NCI-H2029 treated with DMSO at 0.1 percent for 48 hours (cell line): ENCODE measurements at regions not wholly inside any gene's neighbourhood (a gene's known extent, or its start where the extent isn't known, plus 50 kb on each side); places are given as distances from the start of the nearest gene placed in this dataset.

ENCODE experiments used
- DNase-seq: peaks from one replicate; lab custom pipeline; 2025; lab: John Stamatoyannopoulos, UW

DNA sequence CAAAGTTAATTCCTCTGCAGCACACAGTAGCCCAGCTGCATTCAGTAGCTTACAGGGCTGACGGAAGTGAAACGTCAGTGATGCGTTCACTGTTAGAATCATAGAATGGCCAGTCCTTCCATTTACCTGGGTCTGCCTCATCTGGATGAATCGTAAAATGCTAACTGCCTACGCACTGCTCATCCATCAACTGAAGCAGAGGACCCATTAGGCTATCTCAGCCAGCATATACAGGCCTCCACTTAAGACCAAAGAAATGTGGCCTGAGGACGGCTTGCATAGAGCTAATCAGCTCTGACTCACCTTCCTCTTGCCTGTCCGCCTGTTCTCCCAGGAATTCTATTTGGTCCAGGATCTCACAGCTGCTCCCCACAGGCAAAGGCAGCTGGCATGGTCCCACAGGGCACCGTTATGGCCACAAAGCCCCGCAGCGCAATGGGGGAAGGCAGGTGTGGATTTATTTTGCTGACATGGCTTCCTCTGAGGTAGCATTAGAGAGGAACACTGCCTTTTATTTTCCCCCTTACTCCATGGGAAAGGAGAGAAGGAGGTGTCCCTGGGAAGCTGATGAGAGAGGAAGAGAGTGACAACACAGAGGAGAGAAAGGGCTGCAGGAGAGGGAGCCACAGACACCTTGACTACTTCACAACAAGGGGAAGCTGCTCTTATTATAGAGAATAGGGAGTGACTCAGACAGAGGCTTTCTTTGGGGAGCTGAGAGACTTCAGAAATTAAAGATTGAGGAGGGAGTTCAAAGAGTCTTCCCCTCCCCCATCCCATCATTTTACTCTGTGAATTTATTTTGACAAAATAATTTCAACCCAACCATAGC lies 177.6 kb downstream of the HHIPL2 start:
- DNase-seq: no peak

DNA sequence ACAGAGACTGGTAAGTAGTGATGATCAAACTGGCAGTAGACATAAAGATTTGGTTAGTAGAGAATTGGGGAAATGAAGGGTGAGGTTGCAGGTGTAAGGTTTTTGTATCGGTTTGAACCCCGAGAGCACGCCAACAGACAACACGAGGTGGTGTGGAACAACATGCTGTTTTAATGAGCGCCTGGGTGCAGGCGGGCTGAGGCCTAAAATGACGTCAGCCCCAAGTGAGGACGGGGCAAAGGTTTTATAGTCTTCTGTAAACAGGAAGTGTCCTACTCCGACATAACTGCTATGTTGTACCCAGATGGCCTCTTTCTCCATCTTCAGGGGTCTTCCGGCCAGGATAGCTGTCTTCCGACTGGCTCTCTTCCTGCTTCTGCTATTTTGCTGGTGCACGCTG lies 178.8 kb downstream of the HHIPL2 start:
- DNase-seq: no peak

DNA sequence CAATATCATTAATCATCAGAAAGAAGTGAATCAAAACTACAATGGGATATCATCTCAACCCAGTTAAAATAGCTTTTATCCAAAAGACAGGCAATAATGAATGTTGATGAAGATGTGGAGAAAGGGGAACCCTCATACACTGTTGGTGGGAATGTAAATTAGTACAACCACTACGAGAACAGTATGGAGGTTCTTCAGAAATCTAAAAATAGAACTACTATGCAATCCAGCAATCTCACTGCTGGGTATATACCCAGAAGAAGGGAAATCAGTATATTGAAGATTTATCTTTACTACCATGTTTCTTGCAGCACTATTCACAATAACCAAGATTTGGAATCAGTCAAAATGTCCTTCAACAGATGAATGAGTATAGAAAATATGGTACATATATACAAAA lies 189.8 kb downstream of the HHIPL2 start:
- DNase-seq: no peak

DNA sequence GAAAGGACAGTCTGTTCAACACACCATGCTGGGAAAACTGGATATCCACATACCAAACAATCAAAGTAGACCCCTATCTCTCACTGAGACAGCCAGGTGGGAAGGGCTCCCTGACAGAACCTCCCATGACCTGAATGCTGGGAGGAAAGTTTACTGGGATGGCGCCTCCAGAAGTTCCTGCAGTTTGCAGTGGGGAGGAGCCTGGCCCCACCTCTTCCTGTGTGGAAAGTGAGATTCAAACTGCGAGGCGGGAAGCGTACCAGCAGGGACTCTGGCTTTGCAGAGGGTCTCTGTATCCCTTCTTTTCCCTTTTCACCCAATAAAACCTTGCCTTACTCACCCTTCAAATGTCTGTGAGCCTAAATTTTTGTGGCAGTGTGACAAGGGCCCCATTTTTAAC lies 190.7 kb downstream of the HHIPL2 start:
- DNase-seq: no peak

DNA sequence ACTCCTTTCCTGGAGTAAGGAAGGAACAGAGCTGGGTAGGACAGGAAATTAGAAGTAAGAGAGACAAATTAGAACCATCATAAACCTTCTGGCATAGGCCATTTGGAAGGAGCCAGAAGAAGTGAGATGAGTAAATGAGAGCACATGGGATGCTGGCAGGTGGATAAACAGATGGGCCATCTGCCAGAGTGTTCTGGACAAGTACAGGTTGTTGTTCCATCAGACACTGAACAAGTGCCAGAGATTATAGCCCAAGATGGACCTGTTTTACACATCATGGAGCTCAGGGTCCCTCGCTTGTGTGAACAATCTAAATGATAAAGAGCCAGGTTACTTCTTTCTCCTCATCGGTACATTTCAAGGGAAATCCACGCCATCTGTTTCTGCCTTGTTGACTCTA lies 200.3 kb downstream of the HHIPL2 start:
- no peak for DNase-seq

DNA sequence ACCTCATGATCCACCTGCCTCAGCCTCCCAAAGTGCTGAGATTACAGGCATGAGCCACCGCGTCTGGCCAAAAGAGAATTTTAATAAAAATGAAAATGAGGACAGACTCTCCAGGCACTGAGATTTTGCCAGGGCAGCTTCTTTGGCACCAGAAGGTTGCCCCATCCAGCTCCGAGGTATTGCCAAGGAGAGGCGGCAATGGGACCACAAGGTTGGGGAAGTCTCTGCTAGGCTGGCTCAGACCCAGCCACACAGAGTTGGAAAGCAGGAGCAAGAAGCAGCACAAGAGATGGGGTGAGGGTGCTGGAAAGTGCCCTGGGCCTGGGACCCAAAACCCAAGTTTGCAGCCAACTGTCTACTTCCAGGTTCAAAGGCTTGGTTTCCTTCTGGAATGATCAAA lies 200.9 kb downstream of the HHIPL2 start:
- DNase-seq: no peak

DNA sequence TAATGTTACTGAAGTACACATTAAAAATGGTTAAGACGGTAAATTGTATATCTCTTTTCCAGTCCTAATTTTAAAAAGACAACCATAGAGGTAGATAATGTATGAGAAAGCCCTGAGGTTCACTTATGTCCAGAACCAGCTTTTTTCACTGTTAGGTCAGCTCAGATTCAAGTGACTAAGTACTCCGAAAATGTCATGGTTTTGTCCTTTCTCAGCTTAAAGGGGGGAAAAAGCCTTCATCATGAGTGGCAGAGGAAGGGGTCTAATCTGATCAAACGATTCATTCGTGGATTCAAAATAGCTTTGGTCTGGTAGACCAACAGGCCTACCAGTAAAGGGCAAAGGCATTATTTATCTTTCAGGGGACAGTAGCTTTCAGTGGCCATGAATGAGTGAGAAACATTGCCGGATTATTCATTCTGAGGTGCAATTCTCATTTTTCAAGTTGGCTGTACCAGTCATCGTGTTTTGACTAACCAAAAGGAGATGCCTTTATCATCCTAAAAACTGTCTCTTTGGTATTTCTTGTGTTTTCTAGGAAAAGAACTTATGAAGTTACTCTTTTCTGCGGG lies 208.4 kb downstream of the HHIPL2 start:
- no peak for DNase-seq

DNA sequence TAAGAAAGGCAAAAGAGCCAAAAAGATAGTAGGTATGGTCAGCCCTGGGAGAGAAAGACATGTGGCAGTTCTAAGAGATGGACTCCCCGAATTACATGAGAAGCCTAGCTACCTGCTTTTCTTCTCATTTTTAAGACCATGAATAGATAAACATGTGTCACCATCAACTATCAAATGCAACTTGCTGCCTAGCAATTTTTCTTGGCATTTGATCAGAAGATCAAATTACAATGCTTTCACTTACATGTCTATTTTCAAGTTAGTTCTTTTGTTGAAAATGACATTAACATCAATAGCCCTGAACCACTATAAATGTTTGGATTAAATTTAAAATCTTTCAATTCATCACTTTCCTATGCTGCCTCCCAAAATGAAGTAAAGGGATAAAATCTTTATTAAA lies 212.3 kb downstream of the HHIPL2 start:
- no peak for DNase-seq

DNA sequence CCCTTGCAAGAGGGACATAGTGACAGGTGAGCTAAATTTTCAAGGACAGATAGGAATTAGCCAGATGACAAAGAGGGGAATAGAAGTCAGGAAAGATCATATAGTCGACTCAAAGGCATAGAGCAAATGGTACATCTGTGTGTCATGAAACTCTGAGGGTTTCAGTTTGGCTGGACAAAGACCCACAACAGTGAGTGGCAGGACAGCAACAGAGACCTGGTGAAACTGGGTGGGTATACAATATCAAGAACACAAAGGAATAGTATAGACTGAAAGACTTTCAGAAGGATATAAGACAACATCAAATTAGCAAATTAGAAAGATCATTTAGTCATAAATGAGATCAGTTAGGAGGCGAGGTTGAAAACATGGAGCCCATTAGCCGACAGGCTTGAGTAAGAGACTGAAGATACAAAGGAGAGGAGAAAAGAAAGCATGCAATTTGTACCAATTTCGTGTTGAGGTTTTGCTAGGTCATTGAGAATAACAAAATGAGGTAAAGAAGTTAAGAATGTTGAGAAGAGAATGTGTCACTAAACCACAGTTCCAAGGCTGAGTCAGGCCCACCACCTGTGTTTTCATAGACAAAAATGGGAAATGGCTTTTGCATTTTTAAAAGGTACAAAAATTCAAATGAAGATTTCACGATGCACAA lies 213.8 kb downstream of the HHIPL2 start:
- DNase-seq: no peak

DNA sequence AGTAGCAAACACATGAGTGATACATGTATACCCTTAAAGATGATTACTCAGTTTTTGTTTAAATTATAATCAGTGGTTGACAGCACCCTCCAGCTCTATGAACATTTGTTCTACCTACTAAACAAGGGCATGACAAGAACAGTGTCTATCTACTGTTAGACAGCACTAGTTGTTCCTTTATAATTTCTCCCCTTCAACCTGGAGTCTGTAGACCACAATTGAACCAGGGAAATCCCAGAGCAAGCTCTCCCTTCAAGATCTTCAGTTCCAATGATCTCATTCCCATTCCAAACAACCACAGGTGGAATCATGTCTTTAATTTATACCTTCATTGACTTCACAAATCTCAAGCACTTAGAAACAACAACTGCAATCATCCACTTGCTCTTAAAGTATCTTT lies 216.1 kb downstream of the HHIPL2 start:
- DNase-seq: no peak

DNA sequence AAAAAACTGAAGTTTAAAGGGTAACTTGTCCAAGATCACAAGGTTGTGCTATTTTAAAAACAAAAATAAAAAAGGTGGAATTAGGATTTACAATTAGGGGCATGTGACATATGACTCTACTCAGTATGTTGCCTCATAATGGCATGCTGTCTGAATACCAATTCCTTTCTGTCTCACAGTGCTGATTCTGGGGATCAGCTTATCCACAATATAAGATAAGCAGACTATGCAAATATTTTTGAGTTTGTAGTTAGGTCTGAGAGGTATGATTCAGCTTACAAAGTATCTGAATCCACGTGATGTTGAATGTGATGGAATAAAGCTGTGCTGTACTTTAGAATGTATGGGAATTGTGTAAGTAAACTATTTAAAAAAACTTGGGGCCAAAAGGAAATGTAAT lies 216.6 kb downstream of the HHIPL2 start:
- no peak for DNase-seq

DNA sequence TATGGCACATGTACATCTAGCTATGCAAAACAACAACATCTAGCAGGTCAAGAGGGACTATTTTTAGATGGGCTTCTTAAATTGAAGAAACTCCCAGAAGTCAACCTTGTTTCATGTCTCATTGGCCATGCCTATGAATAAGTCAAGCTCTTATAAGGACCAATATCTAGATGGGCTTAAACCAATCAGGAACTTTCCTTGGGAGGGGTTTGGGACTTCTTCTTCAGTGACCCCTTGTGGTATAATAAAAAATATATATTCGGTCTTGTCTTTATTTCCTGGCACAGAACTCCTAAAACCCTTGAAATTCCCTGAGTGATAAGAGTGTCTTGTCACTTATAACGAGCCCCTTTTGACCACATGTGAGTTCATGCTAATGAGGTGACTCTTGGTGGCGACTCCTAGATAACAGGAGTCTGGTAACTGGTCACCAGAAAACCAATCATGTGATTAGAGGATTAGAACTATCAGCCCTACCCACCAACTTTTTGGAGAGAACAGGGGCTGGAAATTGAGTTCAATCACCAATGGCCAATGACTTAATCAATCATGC lies 218.3 kb downstream of the HHIPL2 start:
- no peak for DNase-seq

DNA sequence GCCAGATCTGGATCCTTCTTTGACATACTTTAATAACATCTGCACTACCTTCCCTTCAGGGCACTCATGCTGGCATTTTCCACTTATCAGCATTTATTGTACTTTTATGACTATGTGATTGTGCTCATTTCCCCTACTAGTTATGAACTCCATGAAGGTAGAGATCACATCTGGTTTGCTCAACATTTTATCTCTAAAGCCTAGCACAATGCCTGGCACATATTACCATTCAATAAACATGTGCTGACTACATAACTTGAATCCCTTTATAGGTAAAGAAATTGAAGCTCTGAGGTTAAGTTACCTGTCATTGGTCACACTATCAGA lies 221.2 kb downstream of the HHIPL2 start:
- DNase-seq: no peak

DNA sequence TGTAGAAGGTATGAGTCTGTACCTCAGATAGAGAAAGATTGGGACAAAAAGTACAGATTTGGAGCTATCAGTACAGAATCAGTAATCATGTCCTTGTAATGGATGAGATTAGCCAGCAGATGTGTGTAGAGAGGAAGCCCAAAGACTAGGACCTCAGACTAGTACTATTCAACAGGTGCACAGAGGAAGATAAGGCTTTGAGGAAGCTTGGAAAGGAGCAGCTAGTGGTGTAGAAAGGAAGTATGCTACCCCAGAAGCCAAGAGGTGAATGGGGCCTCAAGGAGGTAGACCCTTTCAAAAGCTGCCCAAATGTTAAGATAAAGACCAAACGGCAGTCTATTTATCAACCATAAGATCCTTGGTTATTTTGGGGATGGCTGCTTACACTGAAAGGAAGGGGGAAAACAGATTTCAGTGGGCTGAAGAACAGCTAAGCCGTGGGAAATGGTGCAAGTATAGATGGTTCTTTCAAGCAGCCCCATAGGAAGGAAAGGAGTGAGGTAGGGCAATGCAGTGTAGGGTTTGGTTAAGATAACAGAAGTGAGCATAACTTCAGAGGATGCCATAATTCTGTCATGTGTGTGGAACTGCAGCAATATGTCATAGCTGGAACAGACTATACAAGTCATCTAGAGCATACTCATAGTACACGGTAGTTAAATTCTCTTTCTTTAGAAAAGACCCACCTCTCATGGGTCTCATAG lies 221.7 kb downstream of the HHIPL2 start:
- no peak for DNase-seq

DNA sequence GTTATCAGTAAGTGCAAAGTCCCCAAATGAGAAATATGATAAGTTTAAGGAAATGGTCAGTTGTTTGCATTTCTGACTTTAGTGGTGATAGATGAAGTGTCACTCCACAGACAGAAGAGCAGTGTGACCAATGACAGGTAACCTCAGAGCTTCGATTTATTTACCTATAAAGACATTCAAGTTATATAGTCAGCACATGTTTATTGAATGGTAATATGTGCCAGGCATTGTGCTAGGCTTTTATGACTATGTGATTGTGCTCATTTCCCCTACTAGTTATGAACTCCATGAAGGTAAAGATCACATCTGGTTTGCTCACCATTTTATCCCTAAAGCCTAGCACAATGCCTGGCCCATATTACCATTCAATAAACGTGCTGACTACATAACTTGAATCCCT lies 222.4 kb downstream of the HHIPL2 start:
- no peak for DNase-seq

DNA sequence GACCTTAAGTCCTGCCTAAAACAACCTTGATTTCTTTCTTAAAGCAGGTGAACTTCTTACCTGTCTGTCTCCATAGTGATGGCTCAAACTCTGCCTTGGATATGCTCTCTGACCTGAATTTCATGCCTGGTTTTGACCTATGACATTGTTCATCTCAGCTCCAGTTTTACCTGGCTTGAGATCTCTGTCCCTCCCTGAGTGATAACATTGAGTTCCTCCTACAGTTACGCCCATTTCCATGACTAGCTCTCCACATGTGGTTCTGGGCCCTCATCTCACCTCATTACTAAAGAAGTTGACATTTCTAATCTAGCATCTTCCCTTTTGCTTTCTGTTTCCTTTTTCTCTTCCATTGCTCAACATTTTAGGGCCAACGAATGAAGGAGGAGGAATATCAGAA lies 233.1 kb downstream of the HHIPL2 start:
- DNase-seq: no peak

DNA sequence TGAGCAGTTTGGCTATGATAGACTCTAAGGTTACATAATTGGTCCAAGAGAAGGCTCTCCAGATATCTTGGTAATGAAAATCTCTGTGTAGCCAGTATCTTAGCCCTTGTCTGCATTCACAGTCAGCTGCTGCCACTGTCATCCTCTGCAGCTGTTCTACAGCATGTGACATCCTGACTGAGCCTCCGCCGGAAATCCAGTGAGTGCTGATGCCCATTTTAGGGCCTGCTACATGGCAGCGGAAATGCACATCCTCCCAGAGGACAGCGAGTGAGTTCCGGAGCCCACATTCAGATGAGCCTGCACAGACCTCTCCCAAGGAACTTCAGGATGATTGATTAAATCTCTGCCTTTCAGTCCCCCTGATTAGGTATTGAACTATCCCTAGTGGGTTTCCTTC lies 237.1 kb downstream of the HHIPL2 start:
- no peak for DNase-seq

DNA sequence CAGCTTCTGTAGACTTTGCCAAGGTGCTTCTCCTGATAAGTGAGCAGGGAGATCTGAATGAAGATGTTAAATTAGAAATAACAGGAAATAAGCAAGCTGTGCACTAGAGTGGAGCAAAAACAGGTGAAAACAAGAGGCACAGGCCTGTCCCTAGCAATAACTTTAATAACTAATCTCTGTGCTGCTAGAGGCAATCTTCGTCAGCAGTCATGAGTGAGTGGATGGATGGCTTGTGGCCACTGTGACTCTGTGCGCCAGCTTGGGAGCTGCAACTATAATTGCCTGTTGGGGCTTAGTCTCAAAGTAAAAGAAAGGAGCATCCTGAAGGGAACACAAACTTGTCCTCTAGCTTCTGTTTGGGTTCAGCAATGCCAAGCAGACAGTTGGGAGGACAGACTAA lies 240.3 kb downstream of the HHIPL2 start:
- no peak for DNase-seq

DNA sequence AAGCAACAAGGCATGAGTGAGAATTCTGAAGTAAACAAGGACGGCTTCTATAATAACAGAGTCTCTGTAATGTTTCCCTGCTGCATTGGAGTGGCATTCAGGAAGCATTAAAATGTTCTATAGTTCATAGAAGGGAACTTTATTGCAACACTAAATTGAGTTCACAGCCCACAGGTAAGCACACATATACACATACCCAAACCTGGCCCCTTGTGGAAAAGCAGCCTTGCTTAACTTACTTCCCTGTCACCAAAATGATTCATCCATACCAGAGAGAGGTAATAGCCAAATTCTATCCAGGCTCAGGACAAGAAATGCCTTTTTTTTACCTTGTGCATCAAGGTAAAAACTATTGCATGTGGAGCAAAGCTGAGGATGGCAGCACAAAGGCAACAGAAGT lies 241.4 kb downstream of the HHIPL2 start:
- no peak for DNase-seq

DNA sequence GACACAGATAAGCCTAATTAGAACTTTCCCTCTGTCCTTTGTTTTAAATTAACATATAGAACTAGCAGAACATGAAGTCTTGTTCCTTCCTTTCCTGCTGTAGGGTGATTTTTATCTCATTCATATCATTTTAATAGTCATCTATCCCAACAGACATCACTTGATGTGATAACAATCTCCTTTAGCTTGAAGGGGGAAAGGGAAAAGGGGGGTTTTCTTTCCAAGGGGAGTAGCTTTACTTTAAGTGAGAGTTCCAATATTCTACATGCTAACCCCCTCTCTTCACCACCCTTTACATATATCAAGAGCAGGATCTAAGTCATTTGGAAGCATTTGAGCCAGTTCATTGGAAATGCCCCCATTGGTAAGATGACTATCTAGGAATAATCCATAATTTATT lies 241.9 kb downstream of the HHIPL2 start:
- no peak for DNase-seq

DNA sequence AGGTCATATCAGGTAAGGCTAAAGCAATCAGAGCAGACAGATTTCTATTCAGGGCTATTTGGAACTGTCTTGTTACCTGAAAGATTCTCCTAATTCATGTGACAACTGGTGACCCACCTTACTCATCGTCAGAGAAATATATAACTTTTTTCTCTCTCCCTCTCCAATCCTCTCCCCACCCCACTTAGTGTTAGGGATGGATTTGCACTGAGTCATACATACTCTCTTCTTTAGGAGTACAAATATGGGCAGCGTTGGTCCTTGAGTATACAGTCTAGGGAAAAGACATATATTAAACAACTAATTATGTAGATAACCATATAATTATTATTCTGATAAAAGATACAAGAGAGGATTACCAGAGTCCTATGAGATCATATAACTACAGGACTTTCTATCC lies 246.3 kb downstream of the HHIPL2 start:
- DNase-seq: no peak

DNA sequence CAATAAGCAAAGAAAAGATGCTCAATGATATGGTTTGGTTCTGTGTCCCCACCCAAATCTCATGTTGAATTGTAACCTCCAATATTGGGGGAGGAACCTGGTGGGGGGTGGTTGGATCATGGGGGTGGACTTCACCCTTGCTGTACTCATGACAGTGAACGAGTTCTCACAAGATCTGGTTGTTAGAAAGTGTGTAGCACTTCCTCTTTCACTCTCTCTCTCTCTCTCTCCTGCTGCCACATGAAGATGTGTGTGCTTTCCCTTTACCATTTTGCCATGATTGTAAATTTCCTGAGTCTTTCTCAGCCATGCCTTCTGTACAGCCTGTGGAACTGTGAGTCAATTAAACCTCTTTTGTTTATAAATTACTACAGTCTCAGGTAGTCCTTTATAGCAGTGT lies 248.4 kb downstream of the HHIPL2 start:
- no peak for DNase-seq

DNA sequence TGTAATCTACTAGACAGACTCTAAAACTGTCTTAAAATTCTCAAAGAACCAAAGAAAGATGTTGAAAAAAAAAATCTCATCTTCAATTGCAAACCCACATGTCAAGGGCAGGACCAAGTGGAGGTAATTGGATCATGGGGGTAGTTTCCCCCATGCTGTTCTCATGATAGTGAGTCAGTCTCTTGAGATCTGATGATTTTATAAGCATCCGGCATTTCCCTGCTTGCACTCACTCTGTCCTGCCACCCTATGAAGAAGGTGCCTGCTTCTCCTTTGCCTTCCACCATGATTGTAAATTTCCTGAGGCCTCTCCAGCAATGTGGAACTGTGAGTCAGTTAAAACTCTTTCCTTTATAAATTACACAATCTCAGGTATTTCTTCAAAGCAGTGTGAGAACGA lies 257.0 kb downstream of the HHIPL2 start:
- DNase-seq: no peak
